Endothelial cell of umbilical vein (primary cell): ENCODE measurements at regions not wholly inside any gene's neighbourhood (a gene's known extent, or its start where the extent isn't known, plus 50 kb on each side); places are given as distances from the start of the nearest gene placed in this dataset.

ENCODE experiments used
- BruUV-seq: library from RNA; stranded (reverse); fragments of 400-500 nt; replicated peaks from 2 replicates; lab custom pipeline; 2021; lab: Mats Ljungman, UMichigan
- CTCF ChIA-PET: fragments of 300-600, 350-600 bp; sonication (Branson Sonifier 250); formaldehyde crosslinking; loops from one replicate; lab custom pipeline; 2021; ENCODE audit warnings: antibody characterized with exemption, inconsistent platforms; lab: Charles Lee
- POLR2A ChIA-PET: fragments of 300-600, 350-600 bp; sonication (Branson Sonifier 250); formaldehyde crosslinking; loops from one replicate; lab custom pipeline; 2021; ENCODE audit warnings: antibody characterized with exemption, inconsistent platforms; lab: Charles Lee
- DNase-seq: peaks from one replicate; pipeline ENCODE4 v3.0.0-alpha.2; 2011; ENCODE audit warnings: low read depth, low spot score
- FAIRE-seq: peaks from 2 replicates; lab custom pipeline; 2011; peaks lifted over from hg19 to GRCh38; lab: Jason Lieb, UNC
- H2AFZ ChIP-seq: 2 replicates; pipeline ENCODE4 v1.6.0; 2012; ENCODE audit warnings: low read depth, low read length, control low read depth, inconsistent platforms
- H3K27ac ChIP-seq: 2 replicates; pipeline ENCODE4 v1.5.1; 2011; ENCODE audit warnings: low read depth, mild to moderate bottlenecking, control low read depth, low read length, moderate library complexity; ENCODE audit not compliant: insufficient read depth
- H3K27me3 ChIP-seq, 2 experiments: 2 replicates each; pipeline versions ENCODE4 v1.6.0 to v1.6.1; 2011; ENCODE audit warnings: low read length in 2 of 2, mixed read lengths in 1 of 2; ENCODE audit not compliant: control insufficient read depth in 2 of 2, insufficient read depth in 2 of 2
- H3K36me3 ChIP-seq, 2 experiments: 2 replicates in 1 of 2; 3 replicates in 1 of 2; pipeline ENCODE4 v1.5.1; 2011; ENCODE audit warnings: low read length in 2 of 2, mild to moderate bottlenecking in 1 of 2, moderate library complexity in 1 of 2; ENCODE audit not compliant: control insufficient read depth in 2 of 2, insufficient read depth in 2 of 2; ENCODE audit errors: extremely low read depth in 1 of 2
- H3K4me1 ChIP-seq: 3 replicates; pipeline ENCODE4 v1.5.1; 2011; ENCODE audit warnings: mild to moderate bottlenecking, low read length; ENCODE audit not compliant: control insufficient read depth, insufficient read depth; ENCODE audit errors: extremely low read depth
- H3K4me2 ChIP-seq: 2 replicates; pipeline ENCODE4 v1.6.1; 2011; ENCODE audit warnings: low read length, control low read depth, mixed read lengths; ENCODE audit not compliant: insufficient read depth
- H3K4me3 ChIP-seq, 3 experiments: fragments of 200-600 bp in 1 of 3; sonication (generic), shearing (Covaris generic) in 1 of 3; replicated peaks in 1 of 3; 2 replicates each; pipeline ENCODE4 v1.5.1; 2011 to 2016; ENCODE audit warnings: control low read depth in 3 of 3, low read length in 3 of 3, mild to moderate bottlenecking in 2 of 3, inconsistent platforms in 1 of 3, low read depth in 1 of 3, moderate library complexity in 1 of 3; ENCODE audit not compliant: insufficient read depth in 1 of 3
- H3K79me2 ChIP-seq: 2 replicates; pipeline ENCODE4 v1.6.0; 2012; ENCODE audit warnings: low read length, inconsistent platforms; ENCODE audit not compliant: control insufficient read depth, insufficient read depth
- H3K9ac ChIP-seq: replicated peaks from 2 replicates; pipeline ENCODE3; 2011; ENCODE audit warnings: low read length, control low read depth; ENCODE audit not compliant: insufficient read depth; ENCODE audit errors: extremely low read depth
- H3K9me1 ChIP-seq: replicated peaks from 3 replicates; pipeline ENCODE4 v1.6.0; 2011; ENCODE audit warnings: mild to moderate bottlenecking, low read length; ENCODE audit not compliant: control insufficient read depth, insufficient read depth; ENCODE audit errors: extremely low read depth
- H3K9me3 ChIP-seq: replicated peaks from 2 replicates; pipeline ENCODE4 v1.5.1; 2012; ENCODE audit warnings: low read length, inconsistent platforms; ENCODE audit not compliant: control insufficient read depth, insufficient read depth
- H4K20me1 ChIP-seq: replicated peaks from 2 replicates; pipeline ENCODE3; 2011; ENCODE audit warnings: mild to moderate bottlenecking, low read length; ENCODE audit not compliant: control insufficient read depth, insufficient read depth; ENCODE audit errors: extremely low read depth
- EZH2 ChIP-seq: IDR thresholded peaks from 2 replicates; pipeline ENCODE4 v1.6.1; 2012; ENCODE audit warnings: borderline replicate concordance, low read depth, mild to moderate bottlenecking, moderate library complexity, low read length, inconsistent platforms; ENCODE audit not compliant: severe bottlenecking
- FOS ChIP-seq: IDR thresholded peaks from 2 replicates; pipeline ENCODE4 v1.6.1; 2011; ENCODE audit warnings: mild to moderate bottlenecking, low read length, moderate library complexity, borderline replicate concordance; ENCODE audit not compliant: insufficient read depth
- GATA2 ChIP-seq: IDR thresholded peaks from 2 replicates; pipeline ENCODE4 v1.7.0; 2011; ENCODE audit warnings: low read depth, mild to moderate bottlenecking, moderate library complexity, mixed read lengths, low read length; ENCODE audit not compliant: insufficient read length, insufficient read depth
- JUN ChIP-seq: IDR thresholded peaks from 2 replicates; pipeline ENCODE4 v1.6.1; 2011; ENCODE audit warnings: borderline replicate concordance, low read depth; ENCODE audit not compliant: insufficient read length, insufficient read depth
- MAX ChIP-seq: IDR thresholded peaks from 2 replicates; pipeline ENCODE4 v1.6.1; 2011; ENCODE audit not compliant: insufficient read depth, insufficient read length
- MYC ChIP-seq: IDR thresholded peaks from one replicate; pipeline ENCODE4 v1.6.1; 2011; ENCODE audit warnings: mild to moderate bottlenecking, low read depth, low read length
- POLR2A ChIP-seq: IDR thresholded peaks from 2 replicates; pipeline ENCODE4 v1.6.1; 2012; ENCODE audit warnings: low read depth, mild to moderate bottlenecking, control low read depth, low read length
- POLR2AphosphoS5 ChIP-seq: IDR thresholded peaks from 2 replicates; pipeline ENCODE4 v1.6.1; 2012; ENCODE audit warnings: low read depth, mild to moderate bottlenecking, control low read depth, low read length, moderate library complexity; ENCODE audit not compliant: insufficient read depth
- dilution Hi-C: fragments of 300-500 bp; cut with MboI; formaldehyde crosslinking; loops from one replicate; pipeline ENCODE4 v1.15.0; 2019; ENCODE audit warnings: low sequenced_read_pairs; ENCODE audit not compliant: extremely low pct_ligation_motif_present
- intact Hi-C: fragments of 100-400 bp; cut with micrococcal nuclease; formaldehyde crosslinking; loops from one replicate; pipeline ENCODE4 v1.10.0; 2022
- TF ChIP-seq, protein P1 (sequence below), 2 donors: IDR thresholded peaks; 1 replicate in 1 of 2; 2 replicates in 1 of 2; pipeline ENCODE4 v1.5.1; 2011; ENCODE audit warnings: low read length in 2 of 2, mild to moderate bottlenecking in 2 of 2, moderate library complexity in 2 of 2, control low read depth in 1 of 2, inconsistent platforms in 1 of 2, low read depth in 1 of 2; ENCODE audit not compliant: insufficient read depth in 1 of 2; ENCODE audit errors: extremely low read depth in 1 of 2

DNA sequence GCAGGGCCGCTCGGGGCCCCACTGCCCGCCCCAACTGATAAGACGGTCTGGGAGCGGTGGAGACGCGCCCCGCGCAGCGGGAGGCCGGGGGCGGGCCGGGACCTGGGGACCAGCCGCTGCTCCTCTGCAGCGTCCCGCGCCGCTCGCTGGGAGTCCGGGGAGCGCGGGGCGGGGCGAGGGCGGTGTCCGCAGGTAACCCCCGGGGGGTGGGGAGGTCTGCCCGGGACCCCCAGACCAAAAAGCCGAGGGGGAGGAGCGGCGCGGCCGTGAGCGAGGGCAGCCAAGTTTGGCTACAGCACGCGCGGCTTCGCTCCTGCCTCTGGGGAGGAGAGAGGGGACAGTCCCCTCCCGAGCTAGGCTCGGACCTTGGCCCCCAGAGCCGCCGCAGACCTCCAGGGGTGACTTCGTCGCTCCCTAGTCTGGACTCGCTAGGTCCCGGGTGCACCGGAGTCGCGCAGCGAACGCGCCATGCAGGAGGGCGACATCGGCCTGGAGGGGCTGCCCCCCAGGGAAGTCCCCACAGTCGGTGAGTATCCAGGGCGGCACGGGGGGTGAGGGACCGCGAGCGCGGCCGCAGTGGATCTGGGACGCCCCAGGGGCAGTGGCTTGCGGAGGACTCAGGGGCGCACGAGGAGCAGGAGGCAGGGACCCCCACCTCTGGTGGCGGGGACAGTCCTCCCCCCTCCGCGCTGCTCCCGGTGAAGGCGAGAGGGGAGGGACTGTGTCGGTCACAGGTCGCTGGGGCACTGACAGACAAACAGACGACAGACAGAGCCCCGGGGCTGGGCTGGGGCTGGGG lies 92.3 kb upstream of the ANO1 start:
- no peak overlapping the region for H3K4me3 ChIP-seq
- H3K9me3 ChIP-seq: no peaks in the 10 kb centered on the region
- no peaks in the 10 kb centered on the region for H3K79me2 ChIP-seq
- POLR2A ChIA-PET: no interaction called here
- H3K4me2 ChIP-seq: peak overlapping the region; percentile 11
- peaks cover 50 to 71% of the 10 kb centered on the region in 2 experiments for H3K27me3 ChIP-seq
- no peak overlapping the region for H2AFZ ChIP-seq
- no peaks in the 10 kb centered on the region for H3K4me1 ChIP-seq
- dilution Hi-C loops (no loop called here), intact Hi-C loops (no loop called here)
- no peak overlapping the region for H3K27ac ChIP-seq
- no peak for DNase-seq
- no peaks in the 10 kb centered on the region for H3K9me1 ChIP-seq
- H3K9ac ChIP-seq: no peak overlapping the region
- no peaks in the 10 kb centered on the region for H3K36me3 ChIP-seq
- TF ChIP-seq FOS: no peak
- peak; percentile 97 for TF ChIP-seq EZH2
- CTCF ChIA-PET: no interaction called here
- H4K20me1 ChIP-seq: no peaks in the 10 kb centered on the region
- no peak for FAIRE-seq
- BruUV-seq: no TSS peak

- Histone ChIP-seq H3K79me2 (no peaks in the 10 kb centered on the region), H3K4me1 (no peaks in the 10 kb centered on the region), H4K20me1 (no peaks in the 10 kb centered on the region), H3K27me3 (peaks cover 50 to 77% of the 10 kb centered on the region in 2 experiments), H3K27ac (no peak overlapping the region), H3K4me2 (no peak overlapping the region), H3K9me1 (no peaks in the 10 kb centered on the region), H3K9ac (no peak overlapping the region), H3K4me3 (no peak overlapping the region), H3K9me3 (no peaks in the 10 kb centered on the region), H3K36me3 (no peaks in the 10 kb centered on the region), H2AFZ (no peak overlapping the region)
- DNase-seq (no peak), FAIRE-seq (no peak)
- no TSS peak for BruUV-seq
- intact Hi-C loops: no loop called here
- CTCF ChIA-PET: no interaction called here
- dilution Hi-C loops: no loop called here
- POLR2A ChIA-PET: no interaction called here
- TF ChIP-seq POLR2A (no peak), FOS (no peak), POLR2AphosphoS5 (no peak), EZH2 (no peak), GATA2 (no peak), JUN (no peak), MYC (no peak), MAX (no peak)
- TF ChIP-seq, protein P1, sequence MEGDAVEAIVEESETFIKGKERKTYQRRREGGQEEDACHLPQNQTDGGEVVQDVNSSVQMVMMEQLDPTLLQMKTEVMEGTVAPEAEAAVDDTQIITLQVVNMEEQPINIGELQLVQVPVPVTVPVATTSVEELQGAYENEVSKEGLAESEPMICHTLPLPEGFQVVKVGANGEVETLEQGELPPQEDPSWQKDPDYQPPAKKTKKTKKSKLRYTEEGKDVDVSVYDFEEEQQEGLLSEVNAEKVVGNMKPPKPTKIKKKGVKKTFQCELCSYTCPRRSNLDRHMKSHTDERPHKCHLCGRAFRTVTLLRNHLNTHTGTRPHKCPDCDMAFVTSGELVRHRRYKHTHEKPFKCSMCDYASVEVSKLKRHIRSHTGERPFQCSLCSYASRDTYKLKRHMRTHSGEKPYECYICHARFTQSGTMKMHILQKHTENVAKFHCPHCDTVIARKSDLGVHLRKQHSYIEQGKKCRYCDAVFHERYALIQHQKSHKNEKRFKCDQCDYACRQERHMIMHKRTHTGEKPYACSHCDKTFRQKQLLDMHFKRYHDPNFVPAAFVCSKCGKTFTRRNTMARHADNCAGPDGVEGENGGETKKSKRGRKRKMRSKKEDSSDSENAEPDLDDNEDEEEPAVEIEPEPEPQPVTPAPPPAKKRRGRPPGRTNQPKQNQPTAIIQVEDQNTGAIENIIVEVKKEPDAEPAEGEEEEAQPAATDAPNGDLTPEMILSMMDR (IDR thresholded peaks at IDR 0.05; ENCODE audit: extremely low read depth in 1 of 2, insufficient read depth in 1 of 2, low read depth in 1 of 2, low read length in 2 of 2): no peak
These were observed 91.7 kb upstream of the ANO1 start for GRCh38 chr11:69986440-69986787.
